NB4 (cell line): ENCODE measurements at regions not wholly inside any gene's neighbourhood (a gene's known extent, or its start where the extent isn't known, plus 50 kb on each side); places are given as distances from the start of the nearest gene placed in this dataset.

ENCODE experiments used
- DNase-seq: peaks from one replicate; pipeline ENCODE4 v3.0.0; 2010; ENCODE audit warnings: low read depth
- H3K4me3 ChIP-seq: one replicate; pipeline ENCODE4 v1.5.1; 2011; ENCODE audit warnings: mild to moderate bottlenecking, low read depth, low read length, moderate library complexity
- MYC ChIP-seq: IDR thresholded peaks from 2 replicates; pipeline ENCODE4 v1.6.1; 2011; ENCODE audit warnings: low read depth, low read length
- POLR2A ChIP-seq: IDR thresholded peaks from 2 replicates; pipeline ENCODE4 v1.6.1; 2011; ENCODE audit warnings: mild to moderate bottlenecking; ENCODE audit not compliant: insufficient read length; ENCODE audit errors: extremely low read depth
- TF ChIP-seq, protein P1 (sequence below): IDR thresholded peaks from one replicate; pipeline ENCODE4 v1.5.1; 2012; ENCODE audit warnings: low read depth, low read length
- TF ChIP-seq, protein P2 (sequence below): IDR thresholded peaks from 2 replicates; pipeline ENCODE4 v1.6.1; 2011; ENCODE audit warnings: low read depth, low read length

DNA sequence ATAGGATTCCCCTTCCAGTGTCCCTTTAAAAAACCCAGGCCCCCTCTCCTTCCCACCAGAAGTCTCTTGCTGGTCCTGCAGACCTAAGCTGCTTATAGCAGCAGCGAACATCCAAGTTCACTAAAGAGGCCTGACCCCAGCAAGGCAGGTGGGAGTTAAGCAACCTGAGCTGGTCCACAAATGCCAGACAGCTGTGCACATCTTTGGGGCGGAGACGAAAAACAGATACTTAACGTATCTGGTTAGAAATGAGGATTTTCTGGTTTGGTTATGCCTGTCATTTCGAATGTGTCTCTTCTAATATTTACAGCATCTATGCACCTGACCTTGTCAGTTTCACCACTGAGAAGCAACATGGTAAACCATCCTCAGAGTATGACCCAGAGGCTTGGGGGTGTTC is 87.8 kb downstream of the SLC2A10 start:
- no peak overlapping the region for H3K4me3 ChIP-seq
- no peak for TF ChIP-seq POLR2A
- TF ChIP-seq, protein P1, sequence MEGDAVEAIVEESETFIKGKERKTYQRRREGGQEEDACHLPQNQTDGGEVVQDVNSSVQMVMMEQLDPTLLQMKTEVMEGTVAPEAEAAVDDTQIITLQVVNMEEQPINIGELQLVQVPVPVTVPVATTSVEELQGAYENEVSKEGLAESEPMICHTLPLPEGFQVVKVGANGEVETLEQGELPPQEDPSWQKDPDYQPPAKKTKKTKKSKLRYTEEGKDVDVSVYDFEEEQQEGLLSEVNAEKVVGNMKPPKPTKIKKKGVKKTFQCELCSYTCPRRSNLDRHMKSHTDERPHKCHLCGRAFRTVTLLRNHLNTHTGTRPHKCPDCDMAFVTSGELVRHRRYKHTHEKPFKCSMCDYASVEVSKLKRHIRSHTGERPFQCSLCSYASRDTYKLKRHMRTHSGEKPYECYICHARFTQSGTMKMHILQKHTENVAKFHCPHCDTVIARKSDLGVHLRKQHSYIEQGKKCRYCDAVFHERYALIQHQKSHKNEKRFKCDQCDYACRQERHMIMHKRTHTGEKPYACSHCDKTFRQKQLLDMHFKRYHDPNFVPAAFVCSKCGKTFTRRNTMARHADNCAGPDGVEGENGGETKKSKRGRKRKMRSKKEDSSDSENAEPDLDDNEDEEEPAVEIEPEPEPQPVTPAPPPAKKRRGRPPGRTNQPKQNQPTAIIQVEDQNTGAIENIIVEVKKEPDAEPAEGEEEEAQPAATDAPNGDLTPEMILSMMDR, result no peak
- TF ChIP-seq MYC, result no peak
- TF ChIP-seq, protein P2, sequence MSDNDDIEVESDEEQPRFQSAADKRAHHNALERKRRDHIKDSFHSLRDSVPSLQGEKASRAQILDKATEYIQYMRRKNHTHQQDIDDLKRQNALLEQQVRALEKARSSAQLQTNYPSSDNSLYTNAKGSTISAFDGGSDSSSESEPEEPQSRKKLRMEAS, result no peak
- DNase-seq, result no peak

DNA sequence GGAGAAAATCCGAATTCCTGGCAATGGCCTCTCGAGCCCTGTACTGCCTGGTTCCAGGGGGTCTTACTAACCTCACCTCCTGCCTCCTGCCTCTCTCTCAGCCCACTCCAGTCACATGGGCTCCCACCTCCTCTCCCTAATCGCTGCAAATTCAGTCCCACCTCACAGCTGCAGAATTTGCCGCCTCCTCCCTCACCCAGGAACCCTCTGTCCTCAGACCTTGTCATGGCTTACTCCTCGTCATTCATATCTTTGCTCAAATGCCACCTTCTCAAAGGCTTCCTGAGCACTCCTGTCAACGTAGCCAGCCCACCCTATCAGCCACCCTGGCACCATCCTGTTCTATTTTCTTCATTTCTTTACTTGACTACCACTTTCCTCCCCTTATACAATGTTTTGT is 89.0 kb downstream of the SLC2A10 start:
- H3K4me3 ChIP-seq, result no peak overlapping the region
- DNase-seq, result no peak
- TF ChIP-seq, protein P1, result no peak
- TF ChIP-seq MYC (no peak), POLR2A (no peak)
- TF ChIP-seq, protein P2, result no peak

DNA sequence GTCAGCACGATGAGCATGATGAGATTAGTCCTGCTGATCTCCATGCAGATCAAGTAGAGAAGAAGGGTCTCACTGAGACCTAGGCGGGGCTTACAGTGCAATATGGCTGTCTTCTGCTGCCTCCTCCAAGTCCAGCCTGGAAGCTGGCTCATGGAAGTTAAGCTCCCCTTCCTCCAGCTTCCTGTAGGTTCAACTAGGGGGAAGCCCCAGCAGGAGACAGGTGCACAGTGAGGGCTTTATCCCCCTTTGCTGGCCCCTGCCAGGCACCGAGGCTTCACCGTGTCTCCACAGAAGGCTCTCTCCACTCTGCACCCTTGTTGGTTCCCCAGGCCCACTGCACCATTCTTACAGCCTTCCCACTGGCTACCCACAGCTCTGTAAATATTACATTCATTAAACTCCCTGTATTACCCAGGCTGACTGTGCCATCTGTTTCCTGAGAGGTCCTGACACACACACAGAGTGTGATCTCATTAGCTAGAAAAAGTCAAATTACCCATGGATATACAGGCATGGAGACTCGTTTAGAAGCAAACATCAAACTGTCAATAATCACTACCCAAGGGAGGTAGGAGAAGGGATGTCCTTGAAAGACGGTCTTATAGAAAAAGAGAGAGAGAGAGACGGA is 90.4 kb downstream of the SLC2A10 start:
- TF ChIP-seq MYC, result no peak
- DNase-seq, result no peak
- H3K4me3 ChIP-seq, result no peak overlapping the region

DNA sequence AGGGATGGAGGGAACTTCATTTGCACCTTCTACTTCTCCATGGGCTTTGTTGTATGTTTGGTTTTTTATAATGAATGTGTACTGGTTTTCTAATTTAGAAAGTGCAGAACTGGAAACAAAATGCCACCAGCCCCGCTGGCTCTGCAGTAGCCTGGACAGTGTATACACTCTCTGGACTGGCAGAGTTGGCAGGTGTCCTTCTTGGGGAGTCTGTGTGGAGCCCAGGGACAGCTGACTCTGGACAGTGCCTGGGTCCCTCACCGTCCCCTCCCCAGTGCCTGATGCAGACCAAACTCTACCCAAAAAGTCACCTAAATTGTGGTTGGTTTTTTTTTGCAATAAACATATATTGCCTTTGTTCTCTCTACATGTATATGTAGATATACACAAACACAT is 91.0 kb downstream of the SLC2A10 start:
- no peak for DNase-seq
- TF ChIP-seq, protein P1, result no peak
- TF ChIP-seq MYC (no peak), POLR2A (no peak)
- TF ChIP-seq, protein P2, result no peak
- no peak overlapping the region for H3K4me3 ChIP-seq

DNA sequence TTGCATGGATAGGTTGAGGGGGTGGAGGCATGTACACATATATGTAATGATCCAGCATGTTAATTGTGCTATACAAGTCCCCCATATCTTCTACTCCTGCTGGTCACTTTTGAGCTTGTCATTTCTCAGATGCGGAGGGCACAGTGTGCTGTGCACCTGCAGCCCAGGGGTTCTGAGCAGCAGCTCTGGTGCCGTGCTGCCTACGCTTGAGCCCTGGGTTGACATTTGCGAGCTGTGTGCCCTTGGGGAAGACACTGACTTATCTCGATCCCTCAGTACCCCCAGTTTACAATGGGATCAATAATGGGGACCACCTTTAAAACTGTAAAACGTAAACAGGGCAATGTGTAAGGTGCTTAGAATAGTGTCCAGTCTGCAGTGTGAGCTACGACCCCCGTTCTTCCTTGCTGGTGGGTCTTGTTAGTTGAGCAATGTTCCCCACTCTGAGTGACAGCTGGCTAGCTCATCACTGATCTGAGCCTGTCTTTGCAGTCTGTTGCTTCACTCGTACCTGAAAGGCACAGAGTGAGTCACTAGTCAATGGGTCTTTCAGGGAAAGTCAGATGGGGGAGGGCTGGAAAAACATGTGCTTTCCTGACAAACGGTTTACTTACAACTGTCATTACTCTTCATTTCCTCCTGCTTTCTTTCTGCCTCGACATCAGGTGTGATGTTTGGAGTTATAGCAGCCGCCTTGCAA is 91.7 kb downstream of the SLC2A10 start:
- TF ChIP-seq POLR2A (no peak), MYC (0 out of 2 replicates have a peak, but pooled peaks have one; percentile 13)
- TF ChIP-seq, protein P2, result 0 out of 2 replicates have a peak, but pooled peaks have one; percentile 17
- TF ChIP-seq, protein P1, result no peak
- DNase-seq, result no peak
- H3K4me3 ChIP-seq, result no peak overlapping the region

DNA sequence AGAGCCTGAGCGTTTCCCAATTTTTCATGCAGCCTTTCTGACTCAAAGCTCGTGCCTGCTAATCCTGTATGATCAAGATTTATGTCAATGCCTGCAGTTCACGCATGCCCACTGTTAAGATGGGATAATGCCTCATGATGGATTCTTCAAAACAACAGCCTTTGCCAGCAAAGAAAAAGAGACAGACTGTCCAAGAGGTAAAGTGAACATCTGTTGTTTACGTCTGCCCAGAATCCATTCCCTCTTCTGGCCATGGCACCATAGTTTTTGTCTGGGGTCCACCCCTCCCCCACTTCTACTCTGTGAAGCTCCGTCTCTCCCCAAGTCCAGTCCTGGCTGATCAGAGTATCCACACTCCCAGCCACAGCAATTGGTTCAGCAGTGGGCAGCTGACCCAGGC is 91.9 kb upstream of the EYA2 start:
- H3K4me3 ChIP-seq, result no peak overlapping the region

More for the DNA sequence above, 91.9 kb upstream of the EYA2 start:
- TF ChIP-seq, protein P2, result no peak
- no peak for TF ChIP-seq MYC
- no peak for TF ChIP-seq POLR2A
- TF ChIP-seq, protein P1, result no peak
- no peak for DNase-seq
